CD4-positive, alpha-beta T cell (primary cell): ENCODE measurements at regions not wholly inside any gene's neighbourhood (a gene's known extent, or its start where the extent isn't known, plus 50 kb on each side); places are given as distances from the start of the nearest gene placed in this dataset.

Experiments used
- ATAC-seq: fragments of 200-7000 bp; cut with Tn5 transposase; one replicate; pipeline ENCODE4 v1.10.0; 2022; ENCODE audit warnings: mild to moderate bottlenecking; ENCODE audit not compliant: poor library complexity
- CTCF ChIA-PET: fragments of 350-600 bp; sonication (Branson Sonifier 250); formaldehyde crosslinking; loops from one replicate; lab custom pipeline; 2021; ENCODE audit warnings: antibody characterized with exemption, inconsistent platforms; lab: Charles Lee
- POLR2A ChIA-PET: fragments of 350-600 bp; sonication (Branson Sonifier 250); formaldehyde crosslinking; loops from one replicate; lab custom pipeline; 2021; ENCODE audit warnings: antibody characterized with exemption, inconsistent platforms; lab: Charles Lee
- DNase-seq, 14 experiments: peaks; one replicate each; pipeline ENCODE4 v3.0.0-alpha.2; 2013 to 2020; ENCODE audit warnings: mixed read lengths in 2 of 14
- H3K27ac ChIP-seq, 2 donors: one replicate each; pipeline versions ENCODE4 v1.5.1 to v1.7.0; 2013; ENCODE audit warnings: low read length in 2 of 2, low read depth in 1 of 2, mild to moderate bottlenecking in 1 of 2
- H3K27me3 ChIP-seq, 2 experiments: 1 replicate in 1 of 2; 2 replicates in 1 of 2; pipeline versions ENCODE4 v1.6.1 to v1.7.0; 2013; ENCODE audit warnings: low read length in 2 of 2, control low read depth in 1 of 2, mild to moderate bottlenecking in 1 of 2, moderate library complexity in 1 of 2; ENCODE audit not compliant: insufficient read depth in 2 of 2, control insufficient read depth in 1 of 2
- H3K36me3 ChIP-seq: one replicate; pipeline ENCODE4 v1.6.1; 2013; ENCODE audit warnings: low read length, control low read depth; ENCODE audit not compliant: insufficient read depth
- H3K4me1 ChIP-seq: one replicate; pipeline ENCODE4 v1.6.1; 2013; ENCODE audit warnings: low read length, control low read depth; ENCODE audit not compliant: insufficient read depth
- H3K4me3 ChIP-seq: one replicate; pipeline ENCODE4 v1.5.1; 2013; ENCODE audit warnings: mild to moderate bottlenecking, low read length, moderate library complexity
- H3K9me3 ChIP-seq, 2 experiments: 1 replicate in 1 of 2; 2 replicates in 1 of 2; pipeline versions ENCODE4 v1.6.1 to v1.7.0; 2013; ENCODE audit warnings: low read length in 2 of 2, mild to moderate bottlenecking in 2 of 2, control low read depth in 1 of 2, moderate library complexity in 1 of 2; ENCODE audit not compliant: control insufficient read depth in 1 of 2, insufficient read depth in 1 of 2
- H3K27ac Mint-ChIP-seq: one replicate; pipeline ENCODE4 v1.8.0; 2020; ENCODE audit warnings: mixed read lengths
- H3K27me3 Mint-ChIP-seq: one replicate; pipeline ENCODE4 v1.8.0; 2021; ENCODE audit warnings: mixed read lengths
- H3K36me3 Mint-ChIP-seq: one replicate; pipeline ENCODE4 v1.8.0; 2021; ENCODE audit warnings: low read depth, mixed read lengths
- H3K4me1 Mint-ChIP-seq: one replicate; pipeline ENCODE4 v1.8.0; 2021; ENCODE audit warnings: low read depth, mixed read lengths
- H3K4me3 Mint-ChIP-seq: one replicate; pipeline ENCODE4 v1.8.0; 2020; ENCODE audit warnings: mild to moderate bottlenecking, mixed read lengths
- H3K9me3 Mint-ChIP-seq: one replicate; pipeline ENCODE4 v1.8.0; 2020; ENCODE audit warnings: mixed read lengths
- intact Hi-C, 2 experiments: fragments of 100-400 bp; cut with DNase I in 1 of 2; cut with micrococcal nuclease in 1 of 2; formaldehyde crosslinking; loops; one replicate each; pipeline versions ENCODE4 v1.15.1 to v1.9.0; 2023 to 2025; cut with DNase I, micrococcal nuclease
- TF ChIP-seq, protein P1 (sequence below): fragments of 200-600 bp; IDR thresholded peaks from one replicate; pipeline ENCODE4 v1.8.0; 2022; ENCODE audit warnings: antibody characterized with exemption, mild to moderate bottlenecking

- Histone ChIP-seq H3K27me3 (no peaks in the 10 kb centered on the region), H3K4me1 (peaks cover 7% of the 10 kb centered on the region), H3K9me3 (no peaks in the 10 kb centered on the region), H3K27ac (no peak overlapping the region), H3K36me3 (no peaks in the 10 kb centered on the region), H3K4me3 (no peak overlapping the region)
- Mint-ChIP-seq H3K4me1 (peaks cover 3% of the 10 kb centered on the region), H3K36me3 (no peaks in the 10 kb centered on the region), H3K27ac (no peak overlapping the region), H3K27me3 (no peaks in the 10 kb centered on the region), H3K4me3 (no peak overlapping the region), H3K9me3 (peaks cover 4% of the 10 kb centered on the region)
- CTCF ChIA-PET = no interaction called here
- DNase-seq (no peak), ATAC-seq (no peak)
- intact Hi-C loops = loop anchor here in 1 of 2 experiments (10.0 kb wide), 1 partner anchor 1202 kb away; the partner anchor contains the start of gene FYB1
- POLR2A ChIA-PET = no interaction called here
- TF ChIP-seq, protein P1, sequence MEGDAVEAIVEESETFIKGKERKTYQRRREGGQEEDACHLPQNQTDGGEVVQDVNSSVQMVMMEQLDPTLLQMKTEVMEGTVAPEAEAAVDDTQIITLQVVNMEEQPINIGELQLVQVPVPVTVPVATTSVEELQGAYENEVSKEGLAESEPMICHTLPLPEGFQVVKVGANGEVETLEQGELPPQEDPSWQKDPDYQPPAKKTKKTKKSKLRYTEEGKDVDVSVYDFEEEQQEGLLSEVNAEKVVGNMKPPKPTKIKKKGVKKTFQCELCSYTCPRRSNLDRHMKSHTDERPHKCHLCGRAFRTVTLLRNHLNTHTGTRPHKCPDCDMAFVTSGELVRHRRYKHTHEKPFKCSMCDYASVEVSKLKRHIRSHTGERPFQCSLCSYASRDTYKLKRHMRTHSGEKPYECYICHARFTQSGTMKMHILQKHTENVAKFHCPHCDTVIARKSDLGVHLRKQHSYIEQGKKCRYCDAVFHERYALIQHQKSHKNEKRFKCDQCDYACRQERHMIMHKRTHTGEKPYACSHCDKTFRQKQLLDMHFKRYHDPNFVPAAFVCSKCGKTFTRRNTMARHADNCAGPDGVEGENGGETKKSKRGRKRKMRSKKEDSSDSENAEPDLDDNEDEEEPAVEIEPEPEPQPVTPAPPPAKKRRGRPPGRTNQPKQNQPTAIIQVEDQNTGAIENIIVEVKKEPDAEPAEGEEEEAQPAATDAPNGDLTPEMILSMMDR = no peak
These were observed 263.1 kb upstream of the PTGER4 start for GRCh38 chr5:40416588-40416987.

DNA sequence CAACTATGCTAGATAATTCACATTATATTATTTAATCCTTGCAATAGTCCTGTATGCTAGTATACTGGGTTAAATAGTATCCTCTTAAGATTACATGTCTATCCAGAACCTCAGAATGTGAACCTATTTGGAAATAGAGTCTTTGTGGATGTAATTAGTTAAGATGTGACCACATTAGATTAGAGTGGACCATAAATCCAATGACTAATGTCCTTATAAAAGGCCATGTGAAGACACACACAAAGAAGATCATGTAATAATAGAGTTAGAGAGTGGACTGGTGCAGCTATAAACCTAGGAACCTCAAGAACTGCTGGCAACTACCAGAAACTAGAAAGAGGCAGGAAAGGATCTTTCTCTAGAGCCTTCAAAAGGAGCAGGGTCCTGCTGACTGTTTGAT is 263.6 kb upstream of the PTGER4 start:
- DNase-seq (no peak), ATAC-seq (no peak)
- ChIA-PET POLR2A (no interaction called here), CTCF (interaction anchor here (0.6 to 0.9 kb wide), 2 partner anchors 11 to 114 kb away, joined by 3 read pairs; no protein-coding TSS in a partner anchor)
- no peak overlapping the region for H3K4me3 ChIP-seq
- H3K4me3 Mint-ChIP-seq = no peak overlapping the region
- H3K27me3 ChIP-seq = no peaks in the 10 kb centered on the region
- peaks cover 8% of the 10 kb centered on the region for H3K4me1 Mint-ChIP-seq
- H3K27ac ChIP-seq = no peak overlapping the region
- H3K9me3 ChIP-seq = no peaks in the 10 kb centered on the region
- no peak overlapping the region for H3K27ac Mint-ChIP-seq
- TF ChIP-seq, protein P1 = no peak
- H3K4me1 ChIP-seq = peaks cover 12% of the 10 kb centered on the region
- intact Hi-C loops = loop anchor here in 1 of 2 experiments (10.0 kb wide), 1 partner anchor 1201 kb away; the partner anchor contains the start of gene FYB1
- no peaks in the 10 kb centered on the region for H3K36me3 ChIP-seq
- peaks cover 5% of the 10 kb centered on the region for H3K9me3 Mint-ChIP-seq
- H3K36me3 Mint-ChIP-seq = no peaks in the 10 kb centered on the region
- H3K27me3 Mint-ChIP-seq = no peaks in the 10 kb centered on the region

- no peaks in the 10 kb centered on the region for H3K36me3 ChIP-seq
- Mint-ChIP-seq H3K27ac (no peak overlapping the region), H3K4me1 (peaks cover 20% of the 10 kb centered on the region), H3K9me3 (peaks cover 5% of the 10 kb centered on the region), H3K4me3 (no peak overlapping the region), H3K27me3 (no peaks in the 10 kb centered on the region), H3K36me3 (no peaks in the 10 kb centered on the region)
- H3K27ac ChIP-seq = no peak overlapping the region
- H3K4me3 ChIP-seq = no peak overlapping the region
- H3K9me3 ChIP-seq = no peaks in the 10 kb centered on the region
- peaks cover 17% of the 10 kb centered on the region for H3K4me1 ChIP-seq
- intact Hi-C loops = loop anchor here in 1 of 2 experiments (10.0 kb wide), 1 partner anchor 1200 kb away; the partner anchor contains the start of gene FYB1
- TF ChIP-seq, protein P1 = no peak
- H3K27me3 ChIP-seq = no peaks in the 10 kb centered on the region
- ATAC-seq (no peak), DNase-seq (no peak)
- CTCF ChIA-PET = no interaction called here
- POLR2A ChIA-PET = no interaction called here
These were observed 264.8 kb upstream of the PTGER4 start for GRCh38 chr5:40414922-40415321.
